NCI-H1694 (cell line): ENCODE measurements at regions not wholly inside any gene's neighbourhood (a gene's known extent, or its start where the extent isn't known, plus 50 kb on each side); places are given as distances from the start of the nearest gene placed in this dataset.
A peak's percentile ranks its signal among the peaks of the same experiment; 100 is the strongest.
"Not testable (repeated sequence)": the region's sequence is repeated elsewhere in the genome, so short reads cannot be mapped to it uniquely, and the experiment has no call there.

ENCODE experiments used
- DNase-seq: peaks from one replicate; lab custom pipeline; 2025; lab: John Stamatoyannopoulos, UW

GRCh38 chr7:118938845-118939244, 714.3 kb downstream of the ANKRD7 start:
- DNase-seq = no peak

- DNase-seq = no peak
Measured at GRCh38 chr7:118944271-118944670, 719.8 kb downstream of the ANKRD7 start.

DNA sequence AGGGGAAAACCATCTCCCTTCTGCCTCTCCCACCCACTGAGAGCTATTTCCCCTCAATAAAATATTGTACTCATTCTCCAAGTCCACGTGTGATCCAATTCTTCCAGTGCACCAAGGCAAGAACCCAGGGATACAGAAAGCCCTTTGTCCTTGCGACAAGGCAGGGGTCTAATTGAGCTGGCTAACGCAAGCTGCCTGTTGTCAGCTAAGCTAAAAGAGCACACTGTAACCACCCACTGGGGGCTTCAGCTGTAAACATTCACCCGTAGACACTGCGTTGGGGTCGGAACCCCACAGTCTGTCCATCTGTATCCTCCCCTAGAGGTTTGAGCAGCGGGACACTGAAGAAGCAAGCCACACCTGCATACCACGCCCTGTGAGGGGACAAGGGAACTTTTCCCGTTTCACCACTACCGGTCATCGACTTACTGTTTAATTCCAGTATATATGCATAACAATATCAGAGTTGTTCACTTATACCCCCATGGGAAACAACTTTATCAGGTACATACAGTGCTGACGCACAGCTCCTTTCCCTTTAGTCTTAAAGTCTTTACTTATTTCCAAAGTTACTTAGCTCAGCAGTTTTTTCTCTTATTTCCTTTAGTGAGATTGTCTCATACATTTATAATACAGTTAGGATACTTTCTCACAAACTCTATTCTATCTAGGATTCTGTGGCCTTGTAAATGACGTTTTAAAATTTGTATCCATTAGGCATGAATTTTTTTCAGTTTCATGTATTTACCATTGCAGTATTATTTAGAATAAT, 721.6 kb downstream of the ANKRD7 start:
- DNase-seq = no peak

GRCh38 chr7:118948508-118948907, 724.0 kb downstream of the ANKRD7 start:
- DNase-seq = no peak

DNA sequence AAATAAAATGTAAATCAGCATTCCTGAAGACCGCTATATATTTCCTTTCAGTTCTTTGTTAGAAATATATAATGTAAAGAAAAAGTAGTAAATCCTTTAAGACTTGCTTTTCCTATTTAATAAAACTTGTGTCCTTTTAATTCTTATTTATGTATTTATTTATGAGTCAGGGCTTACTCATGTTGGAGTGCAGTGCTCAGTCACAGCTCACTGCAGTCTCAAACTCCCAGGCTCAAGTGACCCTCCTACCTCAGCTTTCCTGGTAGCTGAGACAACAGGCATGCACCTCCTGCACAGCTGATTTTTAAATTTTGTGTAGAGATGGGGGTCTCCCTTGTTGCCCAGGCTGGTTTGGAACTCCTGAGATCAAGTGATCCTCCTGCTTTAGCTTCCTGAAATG, 724.5 kb downstream of the ANKRD7 start:
- DNase-seq = no peak

GRCh38 chr7:118956285-118956684, 731.8 kb downstream of the ANKRD7 start:
- DNase-seq = not testable (repeated sequence)

- DNase-seq = no peak
Measured at GRCh38 chr7:118969370-118969769, 744.9 kb downstream of the ANKRD7 start.

GRCh38 chr7:118971706-118972105, 747.2 kb downstream of the ANKRD7 start:
- no peak for DNase-seq

- DNase-seq = no peak
Measured at GRCh38 chr7:118974836-118975235, 750.3 kb downstream of the ANKRD7 start.

DNA sequence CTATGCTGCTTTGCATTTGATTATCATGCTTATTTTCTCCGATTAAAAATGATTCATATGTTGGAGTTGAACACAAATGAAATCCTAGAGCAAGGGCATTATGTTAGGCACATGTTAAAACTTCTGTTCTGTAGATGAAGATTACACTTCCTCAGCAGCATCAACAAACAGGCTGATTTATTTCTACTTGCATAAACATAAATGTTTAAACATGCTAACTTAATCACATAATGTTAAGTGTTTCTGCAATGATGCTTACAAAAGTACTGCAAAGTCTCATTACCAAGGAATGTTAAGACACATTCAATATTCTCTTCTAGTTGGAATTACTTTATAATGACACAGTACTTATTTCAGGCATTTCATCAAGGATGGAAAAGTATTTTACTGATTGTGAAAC, 770.8 kb downstream of the ANKRD7 start:
- no peak for DNase-seq

- no peak for DNase-seq
Measured at GRCh38 chr7:119007236-119007635, 782.7 kb downstream of the ANKRD7 start.

DNA sequence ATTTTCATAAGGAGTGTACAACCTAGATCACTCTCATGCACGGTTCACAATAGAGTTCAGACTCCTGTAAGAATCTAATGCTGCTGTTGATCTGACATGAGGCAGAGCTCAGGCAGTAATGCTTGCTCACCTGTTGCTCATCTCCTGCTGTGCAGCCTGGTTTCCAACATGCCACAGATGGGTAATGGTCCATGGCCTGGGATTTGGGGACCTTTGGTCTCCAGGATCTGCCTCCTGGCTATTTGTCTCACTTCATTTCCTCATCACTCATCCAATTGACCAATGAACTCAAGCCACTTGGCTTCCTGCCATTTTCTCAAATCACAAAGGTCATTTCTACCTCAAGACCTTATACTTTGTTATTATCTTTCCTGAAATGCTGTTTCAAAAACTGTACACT, 786.1 kb downstream of the ANKRD7 start:
- no peak for DNase-seq

DNA sequence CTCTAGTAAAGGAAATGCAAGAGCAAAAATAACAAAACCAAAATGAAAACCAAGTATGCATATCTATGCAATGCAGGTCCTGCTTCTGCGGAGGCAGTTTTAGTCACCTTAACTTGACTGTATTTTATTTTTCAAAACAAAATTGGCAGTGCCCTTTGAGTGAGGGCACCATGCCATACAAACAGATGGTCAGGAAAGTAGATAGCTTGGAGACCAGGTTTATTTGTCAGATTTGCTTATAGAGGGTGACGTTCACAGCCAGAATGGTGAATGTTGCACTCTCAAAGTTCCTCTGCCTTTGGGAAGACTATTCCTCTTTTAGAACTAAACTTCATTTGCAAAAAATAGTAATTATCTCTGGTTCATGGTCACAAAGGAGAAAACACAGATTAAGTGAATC, 801.9 kb downstream of the ANKRD7 start:
- DNase-seq = peak; percentile 70

- DNase-seq = no peak
Measured at GRCh38 chr7:119028736-119029135, 804.2 kb downstream of the ANKRD7 start.

- DNase-seq = not testable (repeated sequence)
Measured at GRCh38 chr7:119032136-119032535, 807.6 kb downstream of the ANKRD7 start.

GRCh38 chr7:119033641-119034040, 809.1 kb downstream of the ANKRD7 start:
- no peak for DNase-seq

- no peak for DNase-seq
Measured at GRCh38 chr7:119037941-119038340, 813.4 kb downstream of the ANKRD7 start.

DNA sequence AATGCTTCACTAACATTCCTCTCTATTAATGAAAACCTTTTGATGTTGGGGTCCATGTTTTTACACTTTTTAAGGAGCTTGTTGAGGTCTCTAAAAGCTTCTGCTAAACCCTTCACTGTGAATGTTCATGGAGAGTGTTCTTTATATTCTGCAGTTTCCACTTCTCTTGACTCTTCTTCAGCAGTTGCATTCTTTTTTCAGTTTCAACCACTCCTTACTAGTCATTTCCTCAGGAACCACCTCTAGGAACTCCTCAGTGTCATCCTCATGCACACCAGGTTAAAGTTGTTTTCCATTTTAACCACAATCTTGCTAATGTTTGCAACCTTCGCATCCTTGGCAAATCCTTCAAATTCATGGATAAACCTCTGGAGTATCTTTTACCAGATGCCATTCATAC, 821.6 kb downstream of the ANKRD7 start:
- no peak for DNase-seq

GRCh38 chr7:119065966-119066365, 841.5 kb downstream of the ANKRD7 start:
- DNase-seq = no peak

GRCh38 chr7:119086026-119086425, 861.5 kb downstream of the ANKRD7 start:
- DNase-seq = no peak

GRCh38 chr7:119090851-119091250, 866.3 kb downstream of the ANKRD7 start:
- no peak for DNase-seq

- no peak for DNase-seq
Measured at GRCh38 chr7:119096683-119097082, 872.2 kb downstream of the ANKRD7 start.

- not testable (repeated sequence) for DNase-seq
Measured at GRCh38 chr7:119100611-119101258, 876.2 kb downstream of the ANKRD7 start.

DNA sequence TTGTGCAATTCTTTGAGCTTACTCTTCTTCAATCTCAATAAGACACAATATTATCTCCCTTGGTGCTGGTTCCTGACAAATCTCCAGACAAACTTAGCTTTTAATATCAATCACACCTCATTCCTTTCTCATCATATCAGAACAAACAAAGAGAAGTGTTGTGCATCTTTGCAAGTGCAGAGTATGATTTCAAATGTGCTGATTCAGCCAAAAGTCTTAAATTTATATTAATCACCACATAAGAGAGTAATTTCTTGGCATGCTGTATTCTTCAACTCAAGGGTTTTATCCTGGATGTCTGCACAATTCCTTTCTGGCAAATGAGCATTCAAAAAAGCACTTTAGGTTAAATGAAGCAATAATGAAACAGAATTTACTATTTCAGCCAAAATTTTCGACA, 877.8 kb downstream of the ANKRD7 start:
- DNase-seq = no peak
